Effector CD4-positive, alpha-beta T cell (primary cell): ENCODE measurements at regions not wholly inside any gene's neighbourhood (a gene's known extent, or its start where the extent isn't known, plus 50 kb on each side); places are given as distances from the start of the nearest gene placed in this dataset.
"Not testable (repeated sequence)": the region's sequence is repeated elsewhere in the genome, so short reads cannot be mapped to it uniquely, and the experiment has no call there.

Source experiments
- DNase-seq: peaks from one replicate; pipeline ENCODE4 v3.0.0-alpha.2; 2020

GRCh38 chr10:8173866-8174243 is 119.4 kb downstream of the GATA3 start:
- DNase-seq, result no peak

- DNase-seq, result no peak
Observed at GRCh38 chr10:8174762-8175161, 120.3 kb downstream of the GATA3 start.

- not testable (repeated sequence) for DNase-seq
Observed at GRCh38 chr10:8177526-8177925, 123.0 kb downstream of the GATA3 start.

- DNase-seq, result not testable (repeated sequence)
Observed at GRCh38 chr10:8179773-8180172, 125.3 kb downstream of the GATA3 start.

GRCh38 chr10:8180360-8181109 is 126.0 kb downstream of the GATA3 start:
- DNase-seq, result no peak

- DNase-seq, result no peak
Observed at GRCh38 chr10:8181496-8182157, 127.1 kb downstream of the GATA3 start.

GRCh38 chr10:8182806-8183205 is 128.3 kb downstream of the GATA3 start:
- DNase-seq, result no peak

- peak; percentile 36 for DNase-seq
Observed at GRCh38 chr10:8183241-8183704, 128.8 kb downstream of the GATA3 start.

- DNase-seq, result no peak
Observed at GRCh38 chr10:8187171-8187666, 132.7 kb downstream of the GATA3 start.

GRCh38 chr10:8189458-8189857 is 135.0 kb downstream of the GATA3 start:
- DNase-seq, result no peak

- DNase-seq, result no peak
Observed at GRCh38 chr10:8192301-8192700, 137.8 kb downstream of the GATA3 start.

GRCh38 chr10:8193546-8193945 is 139.1 kb downstream of the GATA3 start:
- no peak for DNase-seq

GRCh38 chr10:8194050-8194449 is 139.6 kb downstream of the GATA3 start:
- no peak for DNase-seq

GRCh38 chr10:8206882-8207281 is 152.4 kb downstream of the GATA3 start:
- DNase-seq, result no peak

- no peak for DNase-seq
Observed at GRCh38 chr10:8211631-8212030, 157.1 kb downstream of the GATA3 start.

- DNase-seq, result no peak
Observed at GRCh38 chr10:8213735-8214134, 159.2 kb downstream of the GATA3 start.

GRCh38 chr10:8214587-8214986 is 160.1 kb downstream of the GATA3 start:
- no peak for DNase-seq

- DNase-seq, result no peak
Observed at GRCh38 chr10:8216893-8217292, 162.4 kb downstream of the GATA3 start.

- no peak for DNase-seq
Observed at GRCh38 chr10:8221451-8221850, 167.0 kb downstream of the GATA3 start.

- no peak for DNase-seq
Observed at GRCh38 chr10:8224591-8224990, 170.1 kb downstream of the GATA3 start.

GRCh38 chr10:8225187-8225586 is 170.7 kb downstream of the GATA3 start:
- DNase-seq, result no peak

GRCh38 chr10:8227246-8227645 is 172.8 kb downstream of the GATA3 start:
- no peak for DNase-seq

GRCh38 chr10:8229153-8229552 is 174.7 kb downstream of the GATA3 start:
- DNase-seq, result no peak

- DNase-seq, result no peak
Observed at GRCh38 chr10:8230902-8231301, 176.4 kb downstream of the GATA3 start.
